Fibroblast of lung (primary cell): ENCODE measurements at regions not wholly inside any gene's neighbourhood (a gene's known extent, or its start where the extent isn't known, plus 50 kb on each side); places are given as distances from the start of the nearest gene placed in this dataset.

Experiments
- DNase-seq, 2 donors: peaks; one replicate each; pipeline versions ENCODE4 v3.0.0 to v3.0.0-alpha.2; 2010; ENCODE audit warnings: low read depth in 2 of 2
- H2AFZ ChIP-seq: 2 replicates; pipeline ENCODE4 v1.5.1; 2012; ENCODE audit warnings: low read length, control low read depth, inconsistent platforms
- H3K27ac ChIP-seq: 2 replicates; pipeline ENCODE4 v1.5.1; 2011; ENCODE audit warnings: low read length, control low read depth; ENCODE audit not compliant: insufficient read depth
- H3K27me3 ChIP-seq: 2 replicates; pipeline ENCODE4 v1.5.1; 2011; ENCODE audit warnings: mild to moderate bottlenecking, low read length; ENCODE audit not compliant: control insufficient read depth, insufficient read depth
- H3K36me3 ChIP-seq: 2 replicates; pipeline ENCODE4 v1.5.1; 2011; ENCODE audit warnings: low read length; ENCODE audit not compliant: control insufficient read depth, insufficient read depth
- H3K4me1 ChIP-seq: 2 replicates; pipeline ENCODE4 v1.5.1; 2011; ENCODE audit warnings: low read length; ENCODE audit not compliant: control insufficient read depth, insufficient read depth; ENCODE audit errors: extremely low read depth
- H3K4me2 ChIP-seq: 2 replicates; pipeline ENCODE4 v1.5.1; 2011; ENCODE audit warnings: low read length, control low read depth; ENCODE audit not compliant: insufficient read depth; ENCODE audit errors: extremely low read depth
- H3K4me3 ChIP-seq, 4 experiments: fragments of 200-600 bp in 1 of 4; sonication (generic) in 1 of 4; replicated peaks in 1 of 4; 2 replicates each; pipeline ENCODE4 v1.5.1; 2011 to 2016; ENCODE audit warnings: low read length in 4 of 4, low read depth in 3 of 4, mild to moderate bottlenecking in 3 of 4, control low read depth in 2 of 4, inconsistent platforms in 1 of 4, mixed read lengths in 1 of 4; ENCODE audit not compliant: insufficient read depth in 1 of 4; ENCODE audit errors: control extremely low read depth in 1 of 4
- H3K79me2 ChIP-seq: 2 replicates; pipeline ENCODE4 v1.5.1; 2012; ENCODE audit warnings: mild to moderate bottlenecking, low read length, inconsistent platforms; ENCODE audit not compliant: control insufficient read depth, insufficient read depth
- H3K9ac ChIP-seq: 2 replicates; pipeline ENCODE4 v1.5.1; 2011; ENCODE audit warnings: mild to moderate bottlenecking, low read length, control low read depth; ENCODE audit not compliant: insufficient read depth
- H3K9me3 ChIP-seq: 2 replicates; pipeline ENCODE4 v1.5.1; 2012; ENCODE audit warnings: low read depth, low read length; ENCODE audit not compliant: control insufficient read depth, insufficient read depth
- H4K20me1 ChIP-seq: 2 replicates; pipeline ENCODE4 v1.5.1; 2011; ENCODE audit warnings: low read length; ENCODE audit not compliant: control insufficient read depth, insufficient read depth; ENCODE audit errors: extremely low read depth
- CTCF ChIP-seq, 2 donors: IDR thresholded peaks in 1 of 2; conservative IDR thresholded peaks in 1 of 2; 1 replicate in 1 of 2; 2 replicates in 1 of 2; pipeline ENCODE4 v1.5.1; 2011 to 2012; ENCODE audit warnings: low read length in 2 of 2, control low read depth in 1 of 2, inconsistent platforms in 1 of 2, low read depth in 1 of 2, mild to moderate bottlenecking in 1 of 2
- EZH2 ChIP-seq: IDR thresholded peaks from 2 replicates; pipeline ENCODE4 v1.5.1; 2012; ENCODE audit warnings: low read length, control low read depth, mild to moderate bottlenecking; ENCODE audit errors: missing control alignments

- DNase-seq, result no peak
- no peaks in the 10 kb centered on the region for H4K20me1 ChIP-seq
- no peak for TF ChIP-seq EZH2
- no peak for TF ChIP-seq CTCF (conservative IDR thresholded peaks at IDR 0.05 in 1 of 2, IDR thresholded peaks at IDR 0.05 in 1 of 2; ENCODE audit: low read depth in 1 of 2, low read length in 2 of 2)
Measured at GRCh38 chr6:148042536-148042935, 300.1 kb upstream of the SASH1 start.

GRCh38 chr6:148044261-148044751, 298.3 kb upstream of the SASH1 start:
- DNase-seq, result peak; percentile 28 to 36
- Histone ChIP-seq H3K27ac (no peak overlapping the region), H3K4me3 (no peak overlapping the region), H3K9me3 (no peaks in the 10 kb centered on the region), H3K27me3 (no peaks in the 10 kb centered on the region), H3K36me3 (no peaks in the 10 kb centered on the region), H4K20me1 (no peaks in the 10 kb centered on the region), H2AFZ (no peak overlapping the region), H3K4me2 (no peak overlapping the region), H3K4me1 (no peaks in the 10 kb centered on the region), H3K9ac (no peak overlapping the region), H3K79me2 (no peaks in the 10 kb centered on the region)
- TF ChIP-seq EZH2 (no peak), CTCF (conservative IDR thresholded peaks at IDR 0.05 in 1 of 2, IDR thresholded peaks at IDR 0.05 in 1 of 2; ENCODE audit: low read depth in 1 of 2, low read length in 2 of 2) (no peak)

More at GRCh38 chr6:148042536-148042935, 300.1 kb upstream of the SASH1 start:
- Histone ChIP-seq H3K79me2 (no peaks in the 10 kb centered on the region), H3K4me3 (no peak overlapping the region), H3K4me2 (no peak overlapping the region), H3K36me3 (no peaks in the 10 kb centered on the region), H3K9me3 (no peaks in the 10 kb centered on the region), H3K27me3 (no peaks in the 10 kb centered on the region), H3K4me1 (no peaks in the 10 kb centered on the region), H2AFZ (no peak overlapping the region), H3K27ac (no peak overlapping the region), H3K9ac (no peak overlapping the region)

DNA sequence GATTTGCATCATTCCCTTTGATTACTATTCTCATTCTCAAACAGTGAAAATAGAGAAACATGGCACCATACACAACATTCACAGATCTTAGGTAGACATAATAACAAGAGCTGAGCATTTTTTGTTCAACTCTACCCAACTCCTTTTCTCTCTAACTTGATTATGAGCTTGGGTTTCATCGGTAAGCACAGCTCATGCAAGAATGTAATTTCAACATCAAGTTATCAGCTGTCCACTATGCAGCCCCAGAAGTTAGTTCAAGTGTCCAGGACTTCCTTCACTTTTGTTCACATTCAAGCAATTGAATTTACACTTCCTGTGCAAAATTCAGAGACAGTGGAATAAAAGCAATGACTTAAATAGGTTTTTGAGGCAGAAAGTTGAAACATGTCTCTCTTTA, 297.7 kb upstream of the SASH1 start:
- Histone ChIP-seq H3K9ac (no peak overlapping the region), H3K4me3 (no peak overlapping the region), H3K4me1 (no peaks in the 10 kb centered on the region), H4K20me1 (no peaks in the 10 kb centered on the region), H2AFZ (no peak overlapping the region), H3K27ac (no peak overlapping the region), H3K27me3 (no peaks in the 10 kb centered on the region), H3K36me3 (no peaks in the 10 kb centered on the region), H3K4me2 (no peak overlapping the region), H3K79me2 (no peaks in the 10 kb centered on the region), H3K9me3 (no peaks in the 10 kb centered on the region)
- peak in 1 of 2 donors; percentile 16 for DNase-seq
- TF ChIP-seq EZH2, result no peak
- no peak for TF ChIP-seq CTCF (conservative IDR thresholded peaks at IDR 0.05 in 1 of 2, IDR thresholded peaks at IDR 0.05 in 1 of 2; ENCODE audit: low read depth in 1 of 2, low read length in 2 of 2)
